GM19351 (cell line): ENCODE measurements at regions not wholly inside any gene's neighbourhood (a gene's known extent, or its start where the extent isn't known, plus 50 kb on each side); places are given as distances from the start of the nearest gene placed in this dataset.

Source experiments
- ATAC-seq: cut with Tn5 transposase; IDR thresholded peaks from one replicate; pipeline ENCODE4 v1.9.1; 2021; ENCODE audit warnings: mild to moderate bottlenecking, moderate library complexity; ENCODE audit not compliant: unreplicated experiment

DNA sequence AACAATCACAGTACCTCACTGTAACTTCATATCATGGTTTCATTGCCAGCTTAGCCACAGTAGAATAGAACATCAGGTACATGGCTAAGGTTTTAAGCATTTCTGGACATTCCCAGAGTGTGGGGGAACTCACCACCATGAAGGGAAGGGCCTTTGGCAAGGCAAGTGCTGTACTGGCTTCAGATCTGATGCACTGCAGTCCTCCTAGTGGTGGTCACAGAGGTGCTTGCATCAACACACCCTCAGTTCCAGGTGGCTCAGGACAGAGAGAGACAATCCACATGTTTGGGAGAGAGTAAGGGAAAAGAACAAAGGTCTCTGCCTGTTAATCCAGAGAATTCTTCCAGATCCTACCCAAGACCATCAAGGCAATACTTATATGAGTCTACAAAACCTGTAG, 528.4 kb upstream of the RGS18 start:
- no peak for ATAC-seq

DNA sequence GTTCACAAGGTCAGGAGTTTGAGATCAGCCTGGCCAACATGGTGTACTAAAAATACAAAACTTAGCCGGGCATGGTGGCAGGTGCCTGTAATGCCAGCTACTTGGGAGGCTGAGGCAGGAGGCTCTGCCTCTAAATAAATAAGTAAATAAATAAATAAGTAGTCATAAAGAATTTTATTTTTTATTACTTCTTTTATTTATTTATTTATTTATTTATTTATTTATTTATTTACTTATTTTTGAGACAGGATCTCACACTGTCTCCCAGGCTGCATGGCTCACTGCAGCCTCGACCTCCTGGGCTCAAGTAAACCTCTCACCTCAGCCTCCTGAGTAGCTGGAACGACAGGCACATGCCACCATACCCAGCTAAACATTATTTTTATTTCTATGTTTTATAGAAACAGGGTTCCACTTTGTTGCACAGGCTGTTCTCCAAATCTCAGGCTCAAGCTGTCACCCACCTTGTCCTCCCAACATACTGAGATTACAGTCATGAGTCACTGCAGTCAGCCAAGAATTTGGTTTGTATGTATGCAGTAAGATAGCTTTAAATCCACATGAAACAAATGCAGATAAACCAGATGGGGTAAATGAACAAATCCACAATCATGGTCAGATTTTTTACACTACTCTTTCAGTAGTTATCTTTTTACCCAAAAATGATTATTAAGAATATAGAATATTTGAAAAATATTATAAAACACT, 523.3 kb upstream of the RGS18 start:
- ATAC-seq, result no peak

DNA sequence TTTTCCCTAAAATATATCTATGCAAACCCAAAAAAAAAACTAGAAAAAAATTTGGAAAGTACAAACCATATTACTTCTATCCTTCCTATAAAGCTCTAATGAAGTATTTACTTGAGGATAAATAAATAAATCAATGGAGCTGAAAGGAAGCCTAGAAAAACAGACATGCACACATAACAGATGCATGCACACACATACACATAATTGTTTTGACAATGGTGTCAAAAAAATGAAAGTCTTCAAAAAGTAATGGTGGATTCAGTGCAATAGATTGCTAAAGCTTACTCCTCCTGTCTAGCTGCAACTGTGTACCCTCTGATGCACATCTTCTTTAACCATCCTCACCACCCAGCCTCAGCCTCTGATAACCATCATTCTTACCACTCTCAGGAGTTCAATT, 521.9 kb upstream of the RGS18 start:
- no peak for ATAC-seq

DNA sequence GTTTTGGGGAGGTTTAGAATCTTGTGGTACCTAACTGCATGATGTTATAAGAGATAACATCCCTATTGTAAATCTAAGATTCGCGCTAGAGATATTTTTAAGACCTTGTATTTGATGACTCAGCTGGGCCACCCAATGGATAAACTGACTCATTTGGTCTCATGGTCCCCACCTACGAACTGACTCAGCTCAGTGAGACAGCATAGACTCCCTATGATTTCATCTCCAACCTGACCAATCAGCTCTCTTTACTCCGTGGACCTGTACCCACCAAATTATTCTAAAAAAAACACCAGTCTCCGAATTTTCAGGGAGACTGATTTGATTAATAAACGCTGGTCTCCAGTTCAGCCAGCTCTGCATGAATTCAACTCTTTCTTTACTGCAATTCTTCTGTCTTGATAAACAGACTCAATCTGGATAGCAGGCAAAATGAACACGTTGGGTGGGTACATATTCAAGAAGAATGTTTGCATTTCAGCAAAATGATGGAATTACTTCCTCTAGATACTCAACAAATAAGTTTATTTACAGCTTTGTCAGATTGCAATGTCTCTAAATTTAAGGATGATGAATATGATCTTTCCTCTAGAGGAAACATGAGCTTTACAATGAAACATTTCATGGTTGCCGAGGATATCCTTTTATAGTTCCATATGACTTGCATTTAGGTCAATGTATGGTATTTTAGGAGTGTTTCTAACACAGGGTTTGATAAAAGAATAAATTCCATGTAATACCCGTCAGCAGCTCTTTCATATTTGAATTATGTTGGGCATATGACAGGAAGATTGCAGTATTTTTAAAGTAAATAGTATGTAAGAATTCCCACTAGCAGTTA, 516.6 kb upstream of the RGS18 start:
- no peak for ATAC-seq

DNA sequence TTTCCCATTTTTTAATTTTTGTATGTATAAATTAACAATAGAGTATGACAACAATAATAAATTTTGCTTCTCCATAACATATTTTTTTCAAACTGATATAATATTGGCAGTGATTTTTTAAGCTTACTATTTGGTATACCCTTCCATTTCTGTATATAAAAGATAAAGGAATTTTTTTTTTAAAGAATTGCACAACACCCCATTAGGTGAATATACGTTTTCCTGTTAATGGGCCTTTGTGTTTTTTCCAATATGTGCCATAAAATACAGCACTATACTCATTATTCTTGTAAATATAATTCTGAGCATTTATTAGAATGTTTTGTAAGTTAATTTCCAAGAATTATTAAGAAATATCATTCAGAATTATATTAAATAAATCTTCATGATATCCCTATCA, 515.2 kb upstream of the RGS18 start:
- ATAC-seq, result no peak

DNA sequence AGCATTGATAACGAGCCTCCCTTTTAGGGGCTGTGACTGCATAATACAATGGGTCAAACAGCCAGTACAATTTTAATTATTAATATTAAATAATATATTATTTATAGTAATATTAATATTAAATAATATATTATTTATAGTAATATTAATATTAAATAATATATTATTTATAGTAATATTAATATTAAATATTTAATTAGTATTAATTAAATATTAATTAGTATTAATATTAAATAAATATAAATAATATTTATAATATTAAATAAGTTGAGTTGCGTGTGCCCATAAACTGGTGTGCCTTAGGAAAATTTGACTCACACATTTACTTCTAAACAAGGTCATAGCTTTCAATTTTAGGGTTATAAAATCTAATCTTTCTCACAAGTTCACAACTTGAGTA, 509.3 kb upstream of the RGS18 start:
- no peak for ATAC-seq

DNA sequence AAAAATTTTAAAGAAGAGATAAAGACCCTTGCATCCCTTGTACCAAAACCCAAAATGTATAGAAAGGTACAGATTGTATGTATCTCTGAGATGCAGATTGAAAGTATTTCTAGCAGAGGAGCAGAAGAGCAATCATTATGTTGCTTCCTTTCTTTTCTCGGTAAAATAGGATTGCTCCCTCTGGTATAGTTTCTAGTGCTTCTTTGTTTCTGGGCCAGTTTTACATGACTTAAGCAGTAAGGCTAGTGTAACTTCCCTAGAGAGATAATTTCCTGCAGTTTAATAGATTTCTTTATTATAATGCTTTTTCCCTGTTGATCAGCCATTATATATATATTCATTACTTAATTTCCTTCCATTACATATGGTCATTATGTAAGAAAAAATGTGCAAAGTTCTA, 496.2 kb upstream of the RGS18 start:
- no peak for ATAC-seq

DNA sequence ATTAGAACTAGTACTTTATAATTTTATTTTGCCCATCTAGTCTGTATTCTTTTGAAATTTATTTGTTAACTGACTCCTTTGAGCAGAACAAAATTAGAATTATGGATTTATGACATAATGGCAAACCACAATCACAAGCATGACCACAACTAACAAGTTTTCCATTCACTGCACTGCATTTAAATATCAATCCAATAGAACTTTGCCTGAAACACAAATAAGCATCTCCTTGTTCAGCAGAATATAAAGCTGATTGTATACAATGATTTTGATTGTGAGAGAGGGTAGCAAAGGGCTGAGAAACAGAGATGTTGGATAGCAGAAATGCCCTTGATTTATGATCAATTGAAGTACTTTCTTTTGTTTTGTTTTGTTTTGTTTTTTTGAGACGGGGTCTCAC, 495.5 kb upstream of the RGS18 start:
- no peak for ATAC-seq

DNA sequence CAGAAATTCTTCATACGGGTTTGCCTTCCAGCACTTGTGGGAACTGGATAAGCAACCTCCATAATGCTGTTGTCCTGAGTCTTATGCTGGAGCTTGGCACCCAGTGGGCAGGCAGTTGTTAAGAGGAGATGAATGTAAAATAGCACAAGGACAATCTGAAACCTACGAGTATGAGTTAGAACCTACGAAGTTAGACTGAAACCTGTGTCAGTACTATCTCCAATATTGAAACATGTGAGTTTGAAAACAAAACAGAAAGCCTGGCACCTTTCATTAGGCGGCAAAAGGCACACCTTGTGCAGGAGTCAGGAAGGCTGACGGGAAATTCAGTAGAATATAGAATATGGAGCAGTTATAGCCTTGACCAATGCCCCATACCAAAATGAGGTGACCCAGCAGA, 489.7 kb upstream of the RGS18 start:
- ATAC-seq, result no peak

DNA sequence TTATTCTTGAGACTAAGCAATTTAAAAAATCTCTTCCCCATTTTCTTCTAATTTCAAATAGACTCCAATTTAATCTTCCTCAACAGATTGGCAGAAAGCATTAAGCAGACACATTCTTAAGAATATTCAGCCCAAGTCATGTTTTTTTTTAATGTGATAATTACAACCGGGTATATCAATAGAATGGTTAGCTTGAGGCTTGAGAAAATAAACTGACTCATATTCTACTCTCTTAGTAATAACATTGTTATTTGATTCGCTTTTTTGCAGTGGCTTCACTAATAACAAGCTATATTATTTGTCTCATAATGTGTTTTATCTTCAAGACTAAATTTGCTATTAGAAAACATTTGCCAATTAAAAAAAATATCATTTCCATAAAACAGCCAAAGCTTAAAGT, 488.6 kb upstream of the RGS18 start:
- ATAC-seq, result no peak

DNA sequence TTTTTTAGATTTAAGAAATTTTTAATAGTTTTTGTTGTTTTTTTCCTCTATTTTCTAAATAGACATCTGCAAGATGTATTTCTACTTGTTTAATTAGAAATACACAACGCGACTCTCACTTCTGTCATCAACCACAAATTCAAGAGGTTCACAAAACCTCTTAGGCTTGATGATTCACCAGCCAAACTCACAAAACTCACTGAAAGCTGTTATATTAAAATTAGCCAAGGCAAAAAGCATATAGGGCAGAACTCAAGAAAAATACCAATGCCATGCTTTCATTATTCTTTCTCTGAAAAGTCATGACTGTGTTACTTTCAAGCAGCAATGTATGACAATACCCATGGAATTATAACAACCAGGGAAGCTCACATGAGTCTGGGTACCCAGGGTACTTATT, 487.0 kb upstream of the RGS18 start:
- no peak for ATAC-seq

DNA sequence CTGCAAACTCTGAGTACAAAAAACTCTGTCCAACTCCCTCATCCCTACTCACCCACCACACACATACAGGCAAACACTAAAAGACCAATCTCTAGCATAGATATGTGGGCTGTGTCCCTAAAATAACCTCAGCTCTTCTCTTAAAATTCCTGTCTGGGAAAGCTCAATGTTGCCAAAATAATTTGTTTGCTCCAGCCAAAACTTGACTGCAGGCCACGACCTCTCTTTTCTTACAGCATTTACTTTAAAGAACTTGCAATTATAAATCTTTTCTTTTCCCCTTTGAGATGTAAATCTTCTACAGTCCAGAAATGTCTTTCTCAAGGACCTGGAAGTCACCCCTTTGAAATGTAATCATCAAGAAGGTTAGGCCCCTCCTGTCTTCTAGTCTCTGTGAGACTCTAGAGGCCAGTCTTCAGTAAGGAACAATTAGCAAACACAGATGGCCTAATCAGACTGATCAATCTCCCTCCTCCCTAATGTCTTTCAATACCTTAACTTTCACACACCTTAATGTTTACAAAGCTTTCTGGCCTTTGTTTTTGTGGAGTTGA, 483.6 kb upstream of the RGS18 start:
- ATAC-seq, result no peak

DNA sequence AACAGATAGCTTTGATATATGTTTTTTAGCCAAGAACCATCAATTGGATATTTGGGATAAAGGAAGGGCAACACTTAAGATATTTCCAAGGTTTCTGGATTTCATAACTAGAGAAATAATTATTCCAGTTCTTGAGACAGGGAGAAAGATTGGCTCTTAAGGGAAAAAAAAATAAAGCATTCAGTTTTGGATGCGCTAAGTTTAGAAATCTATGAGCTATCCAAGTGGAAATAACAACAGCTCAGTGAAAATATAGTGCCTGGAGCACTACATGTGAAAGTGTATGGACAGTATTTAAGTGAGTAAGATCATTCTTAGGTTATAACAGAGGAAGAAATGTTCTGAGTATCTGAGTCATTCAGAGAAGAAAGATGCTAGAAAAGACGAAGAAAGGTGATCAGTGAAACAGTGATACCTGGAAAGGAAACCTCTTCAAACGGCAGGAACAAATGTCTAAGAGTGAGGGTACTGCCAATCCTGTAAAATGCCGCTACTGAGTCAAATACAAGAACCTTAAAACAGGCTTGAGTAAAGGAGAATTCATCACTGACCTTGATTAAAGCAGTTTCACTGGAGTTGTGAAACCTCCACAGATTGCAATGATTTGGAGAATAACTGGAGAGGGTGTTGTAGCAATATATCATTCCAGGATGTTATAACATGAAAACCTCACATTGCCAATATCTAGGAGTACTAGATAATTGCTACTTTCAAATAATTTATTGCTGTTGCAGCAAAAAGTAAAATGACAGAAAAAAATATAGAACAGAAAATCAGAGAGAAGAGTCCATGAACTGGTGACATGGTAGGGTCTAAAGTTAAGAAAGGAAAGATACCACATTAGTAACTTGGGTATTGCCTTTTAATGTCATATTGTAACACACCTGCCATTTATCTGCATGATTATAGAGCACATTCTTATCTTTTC, 482.1 kb upstream of the RGS18 start:
- no peak for ATAC-seq

DNA sequence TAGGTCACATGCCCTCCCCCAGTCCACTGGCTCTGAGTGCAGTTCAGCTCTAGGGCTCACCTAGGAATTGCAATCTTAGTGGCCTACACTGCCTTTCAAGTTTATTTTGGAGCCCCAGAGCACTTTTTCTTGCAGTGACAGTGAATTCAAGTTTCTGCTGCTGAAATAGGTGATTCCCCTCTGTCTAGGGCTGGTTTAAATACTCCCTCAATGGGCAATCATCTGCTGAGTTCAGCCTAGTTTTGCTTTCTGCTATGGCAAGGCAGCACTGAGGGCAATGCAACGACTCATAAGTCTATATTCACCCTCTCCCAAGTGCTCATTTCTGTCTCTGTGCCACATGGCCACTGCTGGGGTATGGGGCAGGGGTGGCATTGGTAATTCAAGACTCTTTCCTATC, 472.6 kb upstream of the RGS18 start:
- ATAC-seq, result no peak

DNA sequence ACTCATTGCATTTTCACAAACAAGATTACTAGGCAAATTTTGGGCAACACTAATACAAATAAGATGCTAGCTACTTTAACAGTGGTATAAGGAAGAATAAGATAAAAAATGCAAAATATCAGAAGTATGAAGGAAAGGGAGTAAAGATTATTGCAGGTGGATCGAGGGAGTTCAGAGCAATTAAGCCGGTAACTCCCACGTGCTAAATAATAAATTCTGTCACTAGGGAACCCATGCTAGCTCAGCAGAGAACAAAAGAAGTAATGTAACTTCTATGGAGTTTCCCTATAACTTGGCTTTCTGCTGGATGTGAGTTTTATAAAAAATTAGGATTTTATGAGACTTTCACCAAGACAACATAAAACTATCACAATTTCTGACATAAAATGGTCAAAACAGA, 470.5 kb upstream of the RGS18 start:
- ATAC-seq, result no peak

DNA sequence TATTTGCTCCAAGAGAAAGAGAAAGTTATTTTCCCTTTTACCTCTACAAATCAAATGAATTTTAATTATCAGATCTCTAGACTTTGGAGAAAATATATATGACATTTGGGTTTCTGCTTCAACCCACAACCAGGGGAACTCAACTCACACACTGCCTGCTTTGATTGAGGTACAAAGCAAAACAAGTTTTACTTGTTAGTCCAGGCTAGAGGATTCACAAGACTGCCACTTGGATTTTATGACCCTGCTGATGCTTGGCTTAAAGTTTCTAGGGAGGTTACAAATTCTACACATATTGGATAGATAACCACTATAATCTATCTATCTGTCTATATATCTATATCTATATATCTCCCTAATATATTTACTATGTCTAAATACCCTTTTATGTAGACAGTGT, 467.3 kb upstream of the RGS18 start:
- ATAC-seq, result no peak

DNA sequence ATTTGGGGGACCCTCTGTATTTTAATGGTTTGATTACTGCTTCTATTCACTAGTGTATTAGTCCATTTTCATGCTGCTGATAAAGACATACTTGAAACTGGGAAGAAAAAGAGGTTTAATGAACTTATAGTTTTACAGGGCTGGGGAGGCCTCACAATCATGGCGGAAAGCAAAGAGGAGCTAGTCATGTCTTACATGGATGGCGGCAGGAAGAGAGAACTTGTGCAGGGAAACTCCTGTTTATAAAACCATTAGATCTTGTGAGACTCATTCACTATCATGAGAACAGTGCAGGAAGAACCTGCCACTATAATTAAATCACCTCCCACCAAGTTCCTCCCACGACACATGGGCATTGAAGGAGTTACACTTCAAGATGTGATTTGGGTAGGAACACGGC, 464.5 kb upstream of the RGS18 start:
- no peak for ATAC-seq

DNA sequence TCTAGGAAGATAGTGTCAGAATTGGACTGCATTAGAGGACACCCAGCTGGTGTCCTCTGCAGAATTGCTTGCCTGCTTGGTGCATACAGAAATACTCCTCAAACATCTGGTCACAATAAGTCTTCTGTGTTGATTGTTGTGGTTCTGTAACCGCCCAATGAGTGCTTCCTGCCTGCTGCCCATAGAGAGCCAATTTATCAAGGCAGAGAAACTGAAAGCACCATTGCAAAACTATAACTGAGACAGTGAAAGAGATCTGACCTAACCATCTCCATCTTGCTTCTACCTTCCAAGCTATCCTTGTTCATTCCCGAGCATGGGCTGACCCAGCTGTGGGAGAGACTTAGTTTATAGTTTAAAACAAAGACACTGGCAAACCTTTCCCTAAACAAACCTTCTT, 462.4 kb upstream of the RGS18 start:
- peak; percentile 92 for ATAC-seq

DNA sequence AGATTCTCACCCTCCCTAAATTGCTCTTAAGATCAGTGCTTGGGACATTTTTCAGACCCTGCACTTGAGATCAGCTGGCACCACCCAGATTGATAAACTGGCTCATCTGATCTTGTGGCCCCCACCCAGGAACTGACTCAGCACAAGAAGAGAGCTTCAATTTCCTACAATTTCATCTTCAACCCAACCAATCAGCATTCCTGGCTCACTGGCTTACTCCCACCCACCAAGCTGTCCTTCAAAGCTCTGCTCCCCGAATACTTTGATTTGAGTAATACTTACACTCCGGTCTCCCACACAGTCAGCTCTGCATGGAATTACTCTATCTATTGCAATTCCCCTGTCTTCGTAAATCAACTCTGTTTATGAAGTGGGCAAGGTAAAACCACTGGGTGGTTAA, 461.9 kb upstream of the RGS18 start:
- ATAC-seq, result no peak

DNA sequence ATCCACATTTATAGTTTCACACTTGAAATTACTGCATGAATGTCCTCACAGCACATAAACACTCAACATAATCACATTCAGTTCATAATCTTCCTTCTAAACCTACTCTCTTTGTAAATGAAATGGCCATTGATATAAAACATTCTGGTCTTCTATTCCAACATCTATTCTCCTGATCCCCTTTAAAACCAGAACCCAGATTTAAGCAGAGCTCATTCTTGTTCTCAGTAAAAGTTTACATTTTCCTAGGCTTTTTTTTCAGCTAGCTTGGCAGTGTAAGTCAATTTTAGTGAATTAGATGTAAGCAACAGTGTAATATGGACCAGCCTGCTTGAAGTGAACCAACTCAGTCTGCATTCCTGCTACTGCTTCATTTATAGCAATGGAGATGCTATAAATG, 460.7 kb upstream of the RGS18 start:
- ATAC-seq, result no peak

DNA sequence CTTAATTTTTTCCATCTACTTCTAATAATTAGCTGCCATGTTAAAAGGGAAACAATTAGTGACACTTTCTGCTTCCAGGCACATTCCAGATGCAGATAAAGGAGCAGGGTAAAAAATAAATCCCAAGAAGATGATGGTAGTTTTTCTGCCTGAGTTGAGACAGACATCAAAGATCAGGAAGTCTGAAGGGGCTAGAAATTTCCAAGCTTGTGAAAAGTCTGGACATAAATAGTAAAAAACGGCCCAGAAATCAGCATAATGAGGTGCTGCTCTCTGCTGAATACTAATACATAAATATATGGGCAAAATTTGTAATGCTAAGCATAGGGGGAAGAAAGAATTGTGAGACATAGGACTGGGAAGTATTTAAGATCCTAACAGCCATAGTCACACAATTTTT, 460.0 kb upstream of the RGS18 start:
- ATAC-seq, result no peak
